HG03354 (cell line): ENCODE measurements at regions not wholly inside any gene's neighbourhood (a gene's known extent, or its start where the extent isn't known, plus 50 kb on each side); places are given as distances from the start of the nearest gene placed in this dataset.
"Not testable (repeated sequence)": the region's sequence is repeated elsewhere in the genome, so short reads cannot be mapped to it uniquely, and the experiment has no call there.

Experiments
- ATAC-seq: cut with Tn5 transposase; IDR thresholded peaks from one replicate; pipeline ENCODE4 v1.9.1; 2021; ENCODE audit warnings: mild to moderate bottlenecking; ENCODE audit not compliant: unreplicated experiment, poor library complexity, severe bottlenecking

DNA sequence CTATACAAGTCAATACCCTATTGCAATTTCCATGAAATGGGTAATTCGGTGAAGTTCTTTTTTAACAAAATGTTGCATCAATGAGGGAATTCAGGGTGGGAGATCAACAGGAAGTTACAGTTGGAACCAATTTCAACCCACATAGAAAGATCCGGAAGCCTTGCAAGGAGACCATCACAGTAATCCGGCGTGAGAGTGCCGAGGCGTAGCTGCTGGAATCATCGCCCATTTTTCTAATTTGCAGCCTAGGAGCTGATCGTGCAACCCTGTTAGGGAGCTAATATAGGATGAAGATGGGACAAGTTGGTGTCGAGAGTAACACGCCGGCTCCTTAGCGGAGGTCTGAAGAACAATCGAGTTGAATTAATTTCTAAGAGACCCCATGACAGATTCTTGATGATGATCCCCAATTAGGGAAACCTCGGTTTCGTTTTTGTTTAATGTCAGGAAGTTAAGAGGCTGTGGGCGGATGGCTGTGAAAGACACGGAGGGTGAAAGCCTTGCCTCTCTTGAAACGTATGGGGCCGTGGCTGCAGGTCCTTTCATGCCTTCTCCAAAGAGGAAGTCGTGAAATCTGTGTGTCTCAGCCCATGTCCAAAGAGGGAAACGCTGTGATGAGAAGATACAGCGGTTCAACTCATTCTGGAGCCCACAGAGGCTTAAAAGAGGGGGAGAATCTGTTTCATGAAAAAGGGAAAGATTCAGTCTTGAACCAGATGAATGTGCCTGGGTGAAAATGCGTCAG, 51.2 kb upstream of the CARD11 start:
- ATAC-seq: peak; percentile 56

DNA sequence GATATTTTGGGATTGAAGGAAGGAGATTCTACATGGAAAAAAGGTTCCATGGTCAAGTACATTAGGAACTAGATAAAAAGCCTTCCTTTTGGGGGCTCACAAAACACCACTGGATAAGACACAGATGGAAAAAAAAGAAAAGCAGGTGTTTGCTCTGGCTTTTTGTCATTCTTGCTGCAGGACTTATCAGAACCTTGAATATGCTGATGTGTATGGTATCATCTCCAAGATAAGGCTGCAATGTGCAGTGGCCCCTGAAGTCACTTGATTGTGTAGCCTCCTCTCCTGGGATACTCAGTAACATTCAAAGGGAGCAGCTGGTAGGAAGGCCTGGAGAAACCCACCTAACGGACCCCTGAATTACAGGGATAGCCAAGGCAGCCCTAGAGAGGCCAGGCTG, 54.1 kb upstream of the CARD11 start:
- ATAC-seq: no peak

DNA sequence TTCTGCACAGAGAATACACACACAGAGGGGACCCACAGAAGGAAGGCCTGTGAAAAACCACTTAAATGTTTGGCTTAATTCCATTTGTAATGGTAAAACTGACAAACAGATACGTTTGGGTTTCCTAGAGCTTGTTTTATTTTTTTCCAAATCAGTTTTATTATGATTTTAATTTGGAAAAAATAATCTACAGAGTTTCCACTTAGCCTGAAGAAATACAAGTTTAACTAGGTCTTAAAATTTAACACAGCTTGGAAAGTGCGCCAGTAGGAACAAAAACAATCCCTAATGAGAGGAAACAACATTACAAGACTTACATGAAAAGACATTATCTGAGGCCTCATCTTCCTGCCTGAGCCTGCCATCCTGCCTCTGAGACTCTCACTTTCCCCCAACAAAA, 58.5 kb upstream of the CARD11 start:
- no peak for ATAC-seq

DNA sequence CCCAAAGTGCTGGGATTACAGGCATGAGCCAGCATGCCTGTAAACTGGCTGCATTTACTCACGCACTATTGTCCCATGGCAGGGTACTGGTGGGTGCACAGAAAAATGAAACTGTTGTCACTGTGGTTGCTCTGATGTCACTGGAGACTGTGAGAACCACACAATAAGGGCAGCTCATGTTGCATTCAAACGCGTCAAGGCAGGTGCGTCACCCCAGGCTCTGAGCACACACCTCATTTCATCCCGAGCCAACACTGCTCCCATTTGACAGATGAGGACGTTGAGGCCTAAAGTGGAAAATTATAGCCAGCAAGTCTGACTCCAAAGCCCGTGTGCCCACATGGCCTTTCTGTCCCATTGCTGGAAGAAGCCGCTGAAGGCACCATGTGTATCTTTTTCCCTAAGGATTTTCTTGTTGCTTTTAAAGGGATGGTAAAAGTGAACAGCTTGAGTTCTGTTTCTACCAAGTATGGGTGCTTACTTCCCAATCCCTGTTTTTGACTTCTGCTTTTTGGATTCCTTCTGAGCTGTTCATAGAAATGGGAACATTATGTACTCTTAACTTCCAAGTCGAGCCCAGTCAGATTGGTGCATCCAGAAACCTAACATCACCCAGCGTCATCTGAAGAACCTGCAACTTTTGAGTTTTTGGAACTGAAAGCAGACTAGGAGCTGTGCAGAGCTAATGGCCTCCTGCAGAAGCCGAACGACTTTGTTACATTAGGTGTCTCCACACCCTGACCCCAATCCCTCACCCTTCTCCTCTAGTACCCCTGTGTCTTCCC, 60.1 kb upstream of the CARD11 start:
- no peak for ATAC-seq

DNA sequence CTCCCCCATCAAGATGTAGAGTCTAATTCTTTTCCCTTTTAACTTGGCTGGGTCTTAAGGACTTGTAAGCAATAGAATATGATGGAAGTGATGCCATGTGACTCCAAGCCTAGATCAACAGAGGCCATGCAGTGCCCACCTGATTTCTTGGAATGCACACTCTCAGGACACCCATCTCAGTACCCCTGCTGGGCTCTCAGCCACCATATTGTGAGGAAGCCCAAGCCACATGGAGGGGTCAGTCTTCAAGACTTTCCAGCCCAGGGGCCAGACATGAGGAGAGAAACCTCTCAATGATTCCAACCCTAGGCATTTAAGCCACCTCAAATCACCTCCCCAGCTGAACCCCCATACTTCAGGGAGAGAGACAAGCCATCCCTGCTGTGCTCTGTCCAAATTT, 62.2 kb upstream of the CARD11 start:
- no peak for ATAC-seq

- no peak for ATAC-seq
These were observed 62.7 kb upstream of the CARD11 start for GRCh38 chr7:3106361-3106826.

- ATAC-seq: no peak
These were observed 63.6 kb upstream of the CARD11 start for GRCh38 chr7:3107228-3107763.

- ATAC-seq: no peak
These were observed 64.4 kb upstream of the CARD11 start for GRCh38 chr7:3107889-3108570.

GRCh38 chr7:3109311-3109915, 65.7 kb upstream of the CARD11 start:
- ATAC-seq: no peak

DNA sequence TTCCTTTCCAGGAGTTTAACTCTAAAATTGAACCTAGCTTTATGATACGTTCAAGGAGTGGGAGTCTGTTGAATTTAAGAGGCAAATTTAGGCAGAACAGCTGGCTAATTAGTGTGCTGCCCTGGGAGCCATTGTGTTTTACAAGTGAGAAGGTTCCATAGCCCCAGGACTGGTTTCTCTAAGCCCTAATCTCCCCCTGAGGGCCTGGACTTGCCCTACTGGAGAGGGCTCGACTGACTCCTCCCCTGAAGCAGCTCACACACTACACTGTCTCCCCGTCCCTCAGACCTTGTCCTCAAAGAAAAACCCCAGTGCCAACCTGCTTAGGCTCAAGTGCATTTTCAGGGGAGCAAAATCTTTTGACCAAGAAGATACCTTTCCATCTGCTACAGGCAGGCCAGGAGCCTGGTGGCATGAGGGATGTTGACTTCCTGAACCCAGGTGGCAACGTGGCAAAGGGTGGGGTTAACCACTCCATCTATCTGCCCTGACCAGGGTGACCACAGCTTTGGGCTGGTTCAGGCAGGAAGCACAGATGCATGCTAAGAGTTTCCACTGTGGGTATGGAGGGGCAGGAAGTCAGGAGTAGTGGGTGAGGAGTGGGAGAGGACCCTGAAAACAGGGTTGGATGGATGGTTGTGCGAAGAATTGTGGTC, 68.9 kb upstream of the CARD11 start:
- ATAC-seq: no peak

- ATAC-seq: no peak
These were observed 71.2 kb upstream of the CARD11 start for GRCh38 chr7:3114917-3115316.

- ATAC-seq: no peak
These were observed 73.4 kb upstream of the CARD11 start for GRCh38 chr7:3117081-3117480.

DNA sequence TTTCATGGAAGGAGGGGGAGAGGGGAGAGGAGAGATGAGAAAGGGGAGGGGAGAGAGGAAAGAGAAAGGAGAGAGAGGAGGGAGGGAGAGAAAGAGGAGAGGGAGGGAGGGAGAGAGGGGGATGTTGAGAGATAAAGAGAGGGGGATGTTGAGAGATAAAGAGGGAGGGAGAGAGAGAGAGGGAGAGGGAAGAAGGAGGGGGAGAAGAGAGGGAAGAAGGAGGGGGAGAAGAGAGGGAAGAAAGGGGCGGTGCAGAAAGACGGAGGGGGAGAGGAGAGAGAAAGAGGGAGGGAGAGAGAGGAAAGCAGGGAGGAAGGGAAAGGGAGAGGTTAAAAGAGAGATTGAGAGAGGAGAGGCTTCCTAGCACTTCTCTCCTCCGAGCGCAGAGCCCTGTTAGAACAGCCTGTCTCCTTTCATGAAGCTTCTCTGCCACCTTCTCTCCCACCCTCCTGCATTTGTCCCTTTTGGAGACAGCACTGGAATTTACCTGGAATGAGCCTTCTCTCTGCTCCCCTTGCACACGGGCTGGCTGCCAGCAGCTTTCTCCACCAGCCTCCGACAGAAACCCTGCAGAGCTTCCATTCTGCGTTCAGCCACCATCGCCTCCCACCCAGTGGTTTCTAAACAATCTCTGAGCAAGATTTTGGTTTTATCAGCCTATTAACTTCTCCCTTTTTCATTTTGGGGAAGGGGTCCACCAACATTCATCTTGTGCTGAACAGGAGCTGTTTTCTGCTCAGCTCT, 74.0 kb upstream of the CARD11 start:
- ATAC-seq: no peak

DNA sequence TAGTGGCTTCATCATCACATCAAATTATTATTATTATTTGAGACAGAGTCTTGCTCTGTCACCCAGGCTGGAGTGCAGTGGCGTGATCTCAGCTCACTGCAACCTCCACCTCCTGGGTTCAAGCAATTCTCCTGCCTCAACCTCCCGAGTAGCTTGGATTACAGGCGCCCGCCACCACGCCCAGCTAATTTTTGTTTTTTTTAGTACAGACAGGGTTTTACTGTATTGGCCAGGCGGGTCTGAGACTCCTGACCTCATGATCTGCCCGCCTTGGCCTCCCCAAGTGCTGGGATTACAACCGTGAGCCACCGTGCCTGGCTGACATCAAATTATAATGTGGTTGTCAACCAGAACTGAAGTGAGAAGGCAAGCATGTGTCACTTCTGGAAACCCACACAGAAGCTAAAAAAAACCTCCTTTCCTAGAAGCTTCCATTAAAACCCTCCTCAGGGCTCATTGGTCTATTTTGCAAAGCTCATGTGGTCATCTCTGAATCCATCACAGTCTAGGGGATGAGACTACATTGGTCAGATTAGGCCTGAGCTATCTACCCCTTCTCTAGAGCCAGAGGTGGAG, 75.8 kb upstream of the CARD11 start:
- not testable (repeated sequence) for ATAC-seq

DNA sequence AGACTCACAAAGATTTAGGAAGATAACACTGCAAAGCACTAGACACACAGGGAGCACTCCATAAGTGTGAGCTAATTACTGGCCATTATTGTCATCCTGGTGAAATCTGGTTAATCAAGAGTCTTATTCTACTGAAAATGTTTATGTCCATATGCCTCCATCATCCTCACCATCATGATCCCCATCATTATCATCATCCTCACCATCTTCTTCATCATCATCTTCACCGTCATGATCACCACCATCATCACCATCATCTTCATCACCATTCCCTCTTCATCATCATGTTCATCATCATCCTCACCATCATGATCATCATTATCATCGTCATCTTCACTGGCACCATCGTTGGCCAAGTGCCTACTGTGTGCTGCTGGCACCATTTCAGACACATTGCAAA, 76.3 kb upstream of the CARD11 start:
- ATAC-seq: no peak

- no peak for ATAC-seq
These were observed 76.8 kb upstream of the CARD11 start for GRCh38 chr7:3120513-3120912.

GRCh38 chr7:3128857-3129490, 85.3 kb upstream of the CARD11 start:
- no peak for ATAC-seq

DNA sequence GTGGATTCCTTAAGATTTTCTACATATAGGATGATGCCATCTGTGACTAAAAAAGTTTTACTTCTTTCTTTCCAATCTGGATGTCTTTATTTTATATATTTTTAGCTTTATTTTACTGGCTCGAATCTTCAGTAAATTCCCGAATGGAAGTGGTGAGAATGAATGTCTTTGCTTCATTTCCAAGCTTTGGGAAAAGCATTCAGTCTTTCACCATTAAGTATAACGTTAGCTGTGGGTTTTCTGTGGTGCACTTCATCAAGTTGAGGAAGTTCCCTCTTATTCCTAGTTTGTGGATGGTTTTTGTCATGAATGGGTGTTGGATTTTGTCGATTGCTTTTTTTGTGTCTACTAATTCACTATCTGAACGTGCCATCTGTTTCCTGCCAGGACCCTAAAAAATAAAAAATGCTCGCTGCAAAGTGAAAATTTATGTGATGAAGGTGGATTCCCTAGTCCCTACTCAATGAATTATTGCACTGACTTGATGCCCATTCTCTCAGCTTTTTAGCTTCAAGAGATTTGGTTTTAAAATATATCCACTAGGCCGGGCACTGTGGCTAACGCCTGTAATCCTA, 90.2 kb upstream of the CARD11 start:
- ATAC-seq: no peak
